Kidney epithelial cell (primary cell): ENCODE measurements at regions not wholly inside any gene's neighbourhood (a gene's known extent, or its start where the extent isn't known, plus 50 kb on each side); places are given as distances from the start of the nearest gene placed in this dataset.

ENCODE experiments used
- DNase-seq: peaks from one replicate; pipeline ENCODE4 v3.0.0-alpha.2; 2010; ENCODE audit warnings: low read depth
- H3K27me3 ChIP-seq: 2 replicates; pipeline ENCODE4 v1.6.0; 2011; ENCODE audit warnings: low read length; ENCODE audit not compliant: control insufficient read depth, insufficient read depth
- H3K36me3 ChIP-seq: 2 replicates; pipeline ENCODE4 v1.5.1; 2011; ENCODE audit warnings: low read length; ENCODE audit not compliant: control insufficient read depth, insufficient read depth
- H3K4me3 ChIP-seq: 2 replicates; pipeline ENCODE4 v1.5.1; 2011; ENCODE audit warnings: low read depth, mild to moderate bottlenecking, control low read depth, low read length
- TF ChIP-seq, protein P1 (sequence below): IDR thresholded peaks from 2 replicates; pipeline ENCODE4 v1.5.1; 2011; ENCODE audit warnings: mild to moderate bottlenecking, moderate library complexity, low read length, control low read depth, inconsistent platforms; ENCODE audit not compliant: insufficient read depth, poor library complexity, severe bottlenecking

DNA sequence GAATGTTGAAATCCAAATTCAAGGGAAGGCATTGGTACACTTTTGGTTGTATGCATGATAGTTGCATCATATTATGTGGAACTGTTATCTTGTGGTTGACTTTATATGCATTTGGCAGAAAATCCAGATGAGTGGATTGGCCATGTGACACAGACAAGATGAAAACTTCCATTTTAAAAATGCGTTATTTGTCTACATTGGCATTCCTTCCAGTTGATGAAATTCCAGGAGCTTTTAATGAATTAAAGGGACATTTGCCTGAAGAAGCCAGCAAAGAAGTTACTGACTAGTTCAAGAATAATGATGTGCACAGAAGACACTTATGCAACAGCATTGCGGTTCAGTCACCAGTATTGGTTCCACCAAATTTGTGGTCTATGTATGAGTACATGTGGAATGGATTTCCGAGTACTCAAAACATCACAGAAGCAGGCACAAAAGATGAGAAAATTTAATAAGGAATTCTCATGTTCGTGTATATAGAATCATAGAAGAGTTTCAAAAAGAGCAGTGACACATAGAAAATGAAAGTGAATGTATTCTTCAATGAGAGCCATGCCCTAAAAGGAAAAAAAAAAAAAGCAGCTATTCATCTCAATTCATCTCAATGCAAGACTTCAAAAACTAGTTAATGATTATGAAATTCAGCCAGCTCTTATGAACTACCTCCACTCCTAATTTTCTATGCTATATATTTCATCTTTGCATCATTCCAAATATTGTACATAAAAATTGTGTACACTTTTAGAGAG is 232.1 kb downstream of the RBM43 start:
- TF ChIP-seq, protein P1, sequence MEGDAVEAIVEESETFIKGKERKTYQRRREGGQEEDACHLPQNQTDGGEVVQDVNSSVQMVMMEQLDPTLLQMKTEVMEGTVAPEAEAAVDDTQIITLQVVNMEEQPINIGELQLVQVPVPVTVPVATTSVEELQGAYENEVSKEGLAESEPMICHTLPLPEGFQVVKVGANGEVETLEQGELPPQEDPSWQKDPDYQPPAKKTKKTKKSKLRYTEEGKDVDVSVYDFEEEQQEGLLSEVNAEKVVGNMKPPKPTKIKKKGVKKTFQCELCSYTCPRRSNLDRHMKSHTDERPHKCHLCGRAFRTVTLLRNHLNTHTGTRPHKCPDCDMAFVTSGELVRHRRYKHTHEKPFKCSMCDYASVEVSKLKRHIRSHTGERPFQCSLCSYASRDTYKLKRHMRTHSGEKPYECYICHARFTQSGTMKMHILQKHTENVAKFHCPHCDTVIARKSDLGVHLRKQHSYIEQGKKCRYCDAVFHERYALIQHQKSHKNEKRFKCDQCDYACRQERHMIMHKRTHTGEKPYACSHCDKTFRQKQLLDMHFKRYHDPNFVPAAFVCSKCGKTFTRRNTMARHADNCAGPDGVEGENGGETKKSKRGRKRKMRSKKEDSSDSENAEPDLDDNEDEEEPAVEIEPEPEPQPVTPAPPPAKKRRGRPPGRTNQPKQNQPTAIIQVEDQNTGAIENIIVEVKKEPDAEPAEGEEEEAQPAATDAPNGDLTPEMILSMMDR = no peak
- Histone ChIP-seq H3K27me3 (no peaks in the 10 kb centered on the region), H3K4me3 (no peak overlapping the region), H3K36me3 (no peaks in the 10 kb centered on the region)
- DNase-seq = no peak

DNA sequence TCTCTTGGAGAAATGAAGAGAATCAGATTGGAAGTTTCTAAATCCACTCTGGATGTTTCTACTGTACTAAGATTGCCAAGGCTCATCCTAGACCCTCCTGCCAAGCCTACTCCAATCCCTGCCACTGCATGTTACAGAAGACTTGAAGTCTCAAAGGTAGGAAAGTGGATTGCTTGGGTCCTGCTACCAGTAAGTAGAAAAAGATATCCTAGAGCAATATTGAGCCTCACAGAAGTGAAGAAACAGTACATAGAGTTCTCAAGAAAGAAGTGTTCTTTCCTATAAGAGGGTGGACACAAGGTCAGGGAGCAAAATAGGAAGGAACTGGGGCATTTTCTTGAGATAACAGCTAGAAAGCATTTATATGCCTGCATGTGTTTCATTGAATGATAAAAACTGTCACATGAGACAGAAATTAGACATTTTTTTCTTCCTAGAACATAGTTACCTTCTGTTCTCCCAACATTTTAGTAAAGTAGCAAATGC is 232.9 kb downstream of the RBM43 start:
- TF ChIP-seq, protein P1 = no peak
- Histone ChIP-seq H3K27me3 (no peaks in the 10 kb centered on the region), H3K4me3 (no peak overlapping the region), H3K36me3 (no peaks in the 10 kb centered on the region)
- DNase-seq = no peak

DNA sequence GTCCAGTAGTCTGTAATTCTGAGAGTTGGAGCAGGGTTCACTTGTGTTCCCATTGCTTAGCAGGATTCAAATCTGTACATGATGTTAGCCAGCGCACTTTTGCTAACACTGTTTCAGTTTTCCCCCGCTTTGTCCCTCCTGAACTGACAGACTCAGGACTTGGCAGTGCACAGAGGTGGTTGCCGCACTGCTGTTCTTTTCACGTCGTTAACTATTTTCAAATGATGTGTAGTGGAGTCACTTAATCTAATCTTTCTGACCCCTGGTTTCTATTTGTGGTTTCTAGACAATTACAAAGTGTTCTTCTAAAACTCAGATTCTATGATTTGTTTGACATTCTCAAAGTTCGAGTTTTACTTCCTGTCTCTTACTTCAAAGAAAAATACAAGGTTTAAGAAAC is 234.5 kb downstream of the RBM43 start:
- H3K4me3 ChIP-seq = no peak overlapping the region

DNA sequence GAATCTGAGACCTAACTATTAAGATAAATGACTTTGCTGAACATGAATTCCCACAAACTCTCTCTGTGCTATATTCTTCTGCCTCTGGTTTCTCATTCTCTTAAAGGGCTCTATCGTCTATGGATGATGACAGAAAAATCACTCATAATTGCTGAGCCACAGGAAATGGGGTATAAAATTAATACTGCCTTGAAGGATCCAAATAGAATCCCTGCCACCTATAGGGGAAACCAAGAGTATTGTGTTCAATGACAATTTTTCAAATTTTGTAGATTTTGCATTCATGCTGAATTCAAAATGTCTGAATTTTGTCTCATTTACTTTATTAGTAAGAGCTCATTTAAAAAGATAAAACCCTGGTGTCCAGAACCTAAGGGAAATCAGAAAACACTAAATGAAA is 235.8 kb downstream of the RBM43 start:
- H3K36me3 ChIP-seq = no peaks in the 10 kb centered on the region
- TF ChIP-seq, protein P1 = no peak

More for the DNA sequence above, 234.5 kb downstream of the RBM43 start:
- H3K36me3 ChIP-seq = no peaks in the 10 kb centered on the region
- H3K27me3 ChIP-seq = no peaks in the 10 kb centered on the region
- no peak for DNase-seq
- TF ChIP-seq, protein P1 = no peak

DNA sequence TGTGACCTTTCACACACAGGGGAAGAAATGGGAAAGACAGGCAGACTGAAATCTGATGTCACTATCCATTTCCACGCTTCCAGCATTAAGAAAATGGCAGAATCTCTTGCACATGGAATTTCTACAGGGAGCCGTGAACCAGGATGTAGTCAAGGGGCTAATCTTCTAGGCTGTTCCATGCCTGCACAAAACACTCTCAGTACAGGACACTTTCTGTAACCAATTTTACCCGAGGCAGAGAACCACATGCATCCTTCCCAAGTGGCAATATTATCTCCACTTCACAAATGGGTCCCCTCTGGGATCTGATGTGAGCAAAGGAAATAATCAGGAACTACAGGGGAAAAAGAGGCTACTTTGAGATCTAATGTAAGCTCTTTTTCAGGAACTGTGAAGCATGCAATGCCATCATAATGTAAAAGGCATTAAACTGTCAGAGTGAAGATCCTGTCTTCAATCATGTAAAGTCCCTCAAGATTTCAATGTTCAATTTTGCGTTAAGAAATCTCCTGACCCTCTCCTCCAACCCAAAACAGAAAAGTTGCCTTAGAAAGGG is 236.9 kb downstream of the RBM43 start:
- no peak for DNase-seq
- H3K36me3 ChIP-seq = no peaks in the 10 kb centered on the region
- TF ChIP-seq, protein P1 = no peak
- H3K4me3 ChIP-seq = no peak overlapping the region
- no peaks in the 10 kb centered on the region for H3K27me3 ChIP-seq

More for the DNA sequence above, 235.8 kb downstream of the RBM43 start:
- DNase-seq = no peak
- H3K27me3 ChIP-seq = no peaks in the 10 kb centered on the region
- no peak overlapping the region for H3K4me3 ChIP-seq
